K562 (cell line): ENCODE measurements at regions not wholly inside any gene's neighbourhood (a gene's known extent, or its start where the extent isn't known, plus 50 kb on each side); places are given as distances from the start of the nearest gene placed in this dataset.
"Not testable (repeated sequence)": the region's sequence is repeated elsewhere in the genome, so short reads cannot be mapped to it uniquely, and the experiment has no call there.

Experiments used
- ATAC-seq: fragments of 200-7000 bp; cut with Tn5 transposase; 3 replicates; pipeline ENCODE4 v1.9.1; 2020; ENCODE audit warnings: moderate library complexity
- BruUV-seq: library from RNA; stranded (reverse); fragments of 400-500 nt; replicated peaks from 2 replicates; lab custom pipeline; 2021; lab: Mats Ljungman, UMichigan
- CTCF ChIA-PET: fragments of 300-600 bp; formaldehyde crosslinking; extraction: SDS; loops from one replicate; lab custom pipeline; 2021; ENCODE audit warnings: low intra/inter-chr PET ratio; lab: Yijun Ruan, JAX
- POLR2A ChIA-PET: fragments of 300-600, 350-650 bp; sonication (Branson Sonifier 250); formaldehyde crosslinking; extraction: SDS; loops from one replicate; lab custom pipeline; 2021; ENCODE audit warnings: antibody characterized with exemption, inconsistent platforms; lab: Yijun Ruan, JAX
- DNase-seq, 4 experiments: peaks; one replicate each; pipeline versions ENCODE4 v3.0.0 to v3.0.0-alpha.2; 2011 to 2018; ENCODE audit warnings: low spot score in 3 of 4, mixed read lengths in 3 of 4; ENCODE audit errors: extremely low read depth in 1 of 4
- FAIRE-seq: peaks from 2 replicates; lab custom pipeline; 2011; peaks lifted over from hg19 to GRCh38; lab: Jason Lieb, UNC
- H2AFZ ChIP-seq: 2 replicates; pipeline ENCODE4 v1.6.0; 2011; ENCODE audit warnings: low read depth, low read length, control low read depth, inconsistent platforms
- H3K27ac ChIP-seq: fragments of 200-600 bp; 3 replicates; pipeline ENCODE4 v1.8.0; 2011; ENCODE audit warnings: low read depth, mild to moderate bottlenecking, control low read depth, inconsistent platforms, low read length, moderate library complexity, mixed read lengths; ENCODE audit errors: extremely low read depth
- H3K27me3 ChIP-seq, 2 experiments: fragments of 300-600 bp in 1 of 2; 2 replicates in 1 of 2; 3 replicates in 1 of 2; pipeline versions ENCODE4 v1.6.0 to v1.8.0; 2011; ENCODE audit warnings: inconsistent platforms in 2 of 2, low read length in 2 of 2, mild to moderate bottlenecking in 1 of 2, mixed read lengths in 1 of 2, moderate library complexity in 1 of 2; ENCODE audit not compliant: control insufficient read depth in 2 of 2, insufficient read depth in 2 of 2
- H3K36me3 ChIP-seq: fragments of 300-600 bp; 3 replicates; pipeline ENCODE4 v1.8.0; 2011; ENCODE audit warnings: mild to moderate bottlenecking, low read length, inconsistent platforms; ENCODE audit not compliant: control insufficient read depth, insufficient read depth
- H3K4me1 ChIP-seq, 2 experiments: fragments of 200-600 bp in 1 of 2; replicated peaks in 1 of 2; 2 replicates in 1 of 2; 3 replicates in 1 of 2; pipeline versions ENCODE4 v1.5.1 to v1.8.0; 2011; ENCODE audit warnings: inconsistent platforms in 2 of 2, low read length in 2 of 2, mild to moderate bottlenecking in 1 of 2, mixed read lengths in 1 of 2, moderate library complexity in 1 of 2; ENCODE audit not compliant: control insufficient read depth in 2 of 2, insufficient read depth in 2 of 2
- H3K4me2 ChIP-seq: 2 replicates; pipeline ENCODE4 v1.6.1; 2011; ENCODE audit warnings: low read length, control low read depth, inconsistent platforms, mixed read lengths; ENCODE audit not compliant: insufficient read depth
- H3K4me3 ChIP-seq: fragments of 200-600 bp; sonication (generic), shearing (Covaris generic); 2 replicates; pipeline ENCODE4 v1.5.1; 2016; ENCODE audit warnings: control low read depth, inconsistent platforms
- H3K79me2 ChIP-seq: fragments of 200-600 bp; 3 replicates; pipeline ENCODE4 v1.8.0; 2011; ENCODE audit warnings: low read length, inconsistent platforms; ENCODE audit not compliant: control insufficient read depth, insufficient read depth
- H3K9ac ChIP-seq, 2 experiments: 2 replicates each; pipeline versions ENCODE4 v1.6.0 to v1.6.1; 2011; ENCODE audit warnings: low read depth in 2 of 2, low read length in 2 of 2, control low read depth in 1 of 2, inconsistent platforms in 1 of 2, mild to moderate bottlenecking in 1 of 2, mixed read lengths in 1 of 2; ENCODE audit not compliant: insufficient read depth in 1 of 2
- H3K9me1 ChIP-seq: one replicate; pipeline ENCODE4 v1.6.0; 2011; ENCODE audit warnings: inconsistent platforms, mild to moderate bottlenecking, low read length, moderate library complexity; ENCODE audit not compliant: control insufficient read depth, insufficient read depth
- H3K9me3 ChIP-seq: replicated peaks from 2 replicates; pipeline ENCODE4 v1.5.1; 2011; ENCODE audit warnings: low read depth, low read length, inconsistent platforms; ENCODE audit not compliant: control insufficient read depth, insufficient read depth
- H4K20me1 ChIP-seq: replicated peaks from 2 replicates; pipeline ENCODE4 v1.6.1; 2011; ENCODE audit warnings: low read length, inconsistent platforms, mixed read lengths; ENCODE audit not compliant: control insufficient read depth, insufficient read depth
- WGBS: fragments of 100-300 bp; shearing (Covaris generic); methylation state at CpG from one replicate; pipeline ENCODE4 v1.1.6; 2016; ENCODE audit warnings: low coverage, mixed read lengths; ENCODE audit not compliant: insufficient coverage; ENCODE audit errors: missing lambda C conversion rate; 5-methylcytosine and 5-hydroxymethylcytosine counted together
- in situ Hi-C: fragments of 300-500 bp; cut with MboI; formaldehyde crosslinking; loops from 4 replicates; pipeline ENCODE4 v1.15.0; 2018; ENCODE audit warnings: inconsistent platforms, mixed read lengths
- intact Hi-C: fragments of 100-400 bp; cut with micrococcal nuclease; formaldehyde crosslinking; loops from 2 replicates; pipeline ENCODE4 v1.14.2; 2022
- TF ChIP-seq, protein P1 (sequence below), 3 experiments: fragments of 200-800 bp in 1 of 3; sonication (Bioruptor generic) in 1 of 3; sonication (generic) in 1 of 3; formaldehyde crosslinking in 1 of 3; IDR thresholded peaks; 2 replicates each; pipeline versions ENCODE4 v1.6.1 to v1.8.0; 2016 to 2022; ENCODE audit warnings: mild to moderate bottlenecking in 2 of 3, missing compliant biosample characterization in 2 of 3, missing genetic modification characterization in 2 of 3, missing genetic modification reagents in 1 of 3
- TF ChIP-seq, protein P2 (sequence below): fragments of 450-650 bp; formaldehyde crosslinking; IDR thresholded peaks from 2 replicates; pipeline ENCODE4 v1.4.0; 2020; ENCODE audit warnings: mild to moderate bottlenecking, mixed read lengths
- TF ChIP-seq, protein P3 (sequence below): IDR thresholded peaks from 3 replicates; pipeline ENCODE4 v1.6.1; 2011; ENCODE audit warnings: borderline replicate concordance, mild to moderate bottlenecking; ENCODE audit not compliant: insufficient read length, insufficient read depth

DNA sequence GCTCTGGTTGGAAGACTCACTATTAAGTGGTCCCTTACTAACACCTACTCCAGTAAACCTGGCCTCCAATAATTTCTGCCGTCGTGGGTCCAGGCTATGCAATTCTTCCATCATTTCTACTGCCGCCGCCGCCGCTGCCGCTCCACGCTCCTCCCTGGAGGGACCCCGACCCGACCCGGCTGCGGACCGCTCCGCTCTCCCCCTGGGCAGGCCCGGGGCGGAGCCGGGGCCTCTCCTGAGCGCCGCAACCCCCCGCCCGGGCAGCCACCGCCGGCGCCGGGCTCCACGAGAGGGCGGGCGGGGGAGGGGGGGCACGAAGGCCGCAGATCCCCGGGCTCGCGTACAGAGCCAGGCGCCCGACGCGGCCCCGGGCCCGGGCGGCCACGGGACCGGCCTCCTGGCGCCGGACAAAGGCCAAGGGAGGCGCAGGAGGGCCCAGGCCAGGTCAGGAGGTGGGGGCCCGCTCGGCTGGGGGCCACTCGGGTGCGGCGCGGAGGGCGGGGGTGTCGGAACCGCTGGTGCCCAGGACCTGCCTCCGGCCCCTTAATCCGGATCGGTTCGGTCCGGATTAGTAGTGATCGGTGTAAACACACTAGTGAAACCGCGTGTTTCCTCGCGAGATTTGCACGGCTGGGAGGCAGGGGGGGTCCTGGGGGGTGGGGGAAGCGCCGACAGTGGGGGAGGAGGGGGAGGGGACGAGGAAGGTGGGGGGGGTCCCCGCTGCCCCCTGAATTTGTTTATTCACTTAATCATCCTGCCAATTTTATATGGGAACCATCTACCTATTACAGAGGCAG lies 215.1 kb upstream of the CCL2 start:
- H3K9me1 ChIP-seq, H3K27me3 ChIP-seq, intact Hi-C loops, H3K36me3 ChIP-seq, CTCF ChIA-PET, in situ Hi-C loops, H4K20me1 ChIP-seq, H3K79me2 ChIP-seq, H3K4me2 ChIP-seq, H3K4me1 ChIP-seq, H2AFZ ChIP-seq, FAIRE-seq, BruUV-seq, H3K4me3 ChIP-seq, H3K9ac ChIP-seq, H3K9me3 ChIP-seq, H3K27ac ChIP-seq: not testable (repeated sequence)
- ATAC-seq (peak; percentile 82), DNase-seq (peak in 1 of 4 experiments; percentile 19)
- POLR2A ChIA-PET, result interaction anchor here (0.8 kb wide), 1 partner anchor 21 kb away, joined by 3 read pairs; no protein-coding TSS in a partner anchor
- 80% methylated on average over 1 of the region's 69 CpGs for WGBS
- TF ChIP-seq, protein P1, sequence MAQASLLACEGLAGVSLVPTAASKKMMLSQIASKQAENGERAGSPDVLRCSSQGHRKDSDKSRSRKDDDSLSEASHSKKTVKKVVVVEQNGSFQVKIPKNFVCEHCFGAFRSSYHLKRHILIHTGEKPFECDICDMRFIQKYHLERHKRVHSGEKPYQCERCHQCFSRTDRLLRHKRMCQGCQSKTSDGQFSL (CRISPR knock-in tag; IDR thresholded peaks at IDR 0.05), result not testable (repeated sequence)
- TF ChIP-seq, protein P1 (tag; IDR thresholded peaks at IDR 0.05), result 0 out of 4 replicates have a peak, but pooled peaks of 1 of the 2 experiments have one; percentile 41

DNA sequence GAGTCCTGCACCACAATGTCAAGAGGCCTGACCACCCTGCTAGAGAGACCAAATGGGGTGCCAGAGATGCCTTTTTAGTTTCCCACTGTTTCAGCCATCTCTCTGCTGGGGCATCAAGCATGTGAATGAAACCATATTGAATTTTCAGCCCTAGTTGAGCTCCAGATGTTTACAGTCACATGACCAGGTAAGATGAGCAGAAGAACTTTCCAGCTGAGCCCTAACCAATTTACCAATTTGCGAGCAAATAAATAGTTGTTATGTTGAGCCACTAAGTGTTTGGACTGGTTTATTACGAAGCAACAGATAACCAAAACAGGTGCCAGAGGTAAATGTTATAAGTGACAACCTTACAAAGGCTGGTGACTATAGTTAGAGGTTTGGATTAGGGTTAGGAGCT lies 209.1 kb upstream of the CCL2 start:
- H3K9me1 ChIP-seq, result no peaks in the 10 kb centered on the region
- H3K27me3 ChIP-seq, result 0 out of 5 replicates have a peak, but pooled peaks cover 0 to 2% of the 10 kb centered on the region in 2 experiments
- FAIRE-seq, result no peak
- H3K36me3 ChIP-seq, result no peaks in the 10 kb centered on the region
- intact Hi-C loops, result no loop called here
- H3K4me3 ChIP-seq, result no peak overlapping the region
- POLR2A ChIA-PET, result no interaction called here
- ATAC-seq, result no peak
- no peak overlapping the region for H3K27ac ChIP-seq
- WGBS, result 0% methylated on average over 2 of the region's 2 CpGs
- TF ChIP-seq, protein P2, sequence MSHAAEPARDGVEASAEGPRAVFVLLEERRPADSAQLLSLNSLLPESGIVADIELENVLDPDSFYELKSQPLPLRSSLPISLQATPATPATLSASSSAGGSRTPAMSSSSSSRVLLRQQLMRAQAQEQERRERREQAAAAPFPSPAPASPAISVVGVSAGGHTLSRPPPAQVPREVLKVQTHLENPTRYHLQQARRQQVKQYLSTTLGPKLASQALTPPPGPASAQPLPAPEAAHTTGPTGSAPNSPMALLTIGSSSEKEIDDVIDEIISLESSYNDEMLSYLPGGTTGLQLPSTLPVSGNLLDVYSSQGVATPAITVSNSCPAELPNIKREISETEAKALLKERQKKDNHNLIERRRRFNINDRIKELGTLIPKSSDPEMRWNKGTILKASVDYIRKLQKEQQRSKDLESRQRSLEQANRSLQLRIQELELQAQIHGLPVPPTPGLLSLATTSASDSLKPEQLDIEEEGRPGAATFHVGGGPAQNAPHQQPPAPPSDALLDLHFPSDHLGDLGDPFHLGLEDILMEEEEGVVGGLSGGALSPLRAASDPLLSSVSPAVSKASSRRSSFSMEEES (CRISPR knock-in tag), result peak; percentile 20
- TF ChIP-seq, protein P3, sequence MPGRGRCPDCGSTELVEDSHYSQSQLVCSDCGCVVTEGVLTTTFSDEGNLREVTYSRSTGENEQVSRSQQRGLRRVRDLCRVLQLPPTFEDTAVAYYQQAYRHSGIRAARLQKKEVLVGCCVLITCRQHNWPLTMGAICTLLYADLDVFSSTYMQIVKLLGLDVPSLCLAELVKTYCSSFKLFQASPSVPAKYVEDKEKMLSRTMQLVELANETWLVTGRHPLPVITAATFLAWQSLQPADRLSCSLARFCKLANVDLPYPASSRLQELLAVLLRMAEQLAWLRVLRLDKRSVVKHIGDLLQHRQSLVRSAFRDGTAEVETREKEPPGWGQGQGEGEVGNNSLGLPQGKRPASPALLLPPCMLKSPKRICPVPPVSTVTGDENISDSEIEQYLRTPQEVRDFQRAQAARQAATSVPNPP, result no peak
- CTCF ChIA-PET, result no interaction called here
- H2AFZ ChIP-seq, result no peak overlapping the region
- no peaks in the 10 kb centered on the region for H3K79me2 ChIP-seq
- in situ Hi-C loops, result no loop called here
- H3K4me1 ChIP-seq, result no peaks in the 10 kb centered on the region
- no peaks in the 10 kb centered on the region for H4K20me1 ChIP-seq
- no peak for DNase-seq
- no peak overlapping the region for H3K9ac ChIP-seq
- no peak overlapping the region for H3K4me2 ChIP-seq
- no peaks in the 10 kb centered on the region for H3K9me3 ChIP-seq
- BruUV-seq, result no TSS peak
